AG09319 (cell line): ENCODE measurements at regions not wholly inside any gene's neighbourhood (a gene's known extent, or its start where the extent isn't known, plus 50 kb on each side); places are given as distances from the start of the nearest gene placed in this dataset.

Experiments
- DNase-seq: peaks from one replicate; pipeline ENCODE4 v3.0.0-alpha.2; 2010; ENCODE audit warnings: low read depth; ENCODE audit errors: extremely low read depth
- CTCF ChIP-seq: IDR thresholded peaks from 2 replicates; pipeline ENCODE4 v1.5.1; 2011; ENCODE audit warnings: low read depth, mild to moderate bottlenecking, inconsistent platforms, low read length, moderate library complexity

GRCh38 chrX:69238887-69239231 is 73.6 kb upstream of the PJA1 start:
- no peak for TF ChIP-seq CTCF

GRCh38 chrX:69238114-69238886 is 73.0 kb upstream of the PJA1 start:
- DNase-seq, result no peak
- TF ChIP-seq CTCF, result no peak

More at GRCh38 chrX:69238887-69239231, 73.6 kb upstream of the PJA1 start:
- no peak for DNase-seq

- no peak for DNase-seq
- no peak for TF ChIP-seq CTCF
These were observed 72.0 kb upstream of the PJA1 start for GRCh38 chrX:69237236-69237635.

GRCh38 chrX:69236641-69237040 is 71.4 kb upstream of the PJA1 start:
- TF ChIP-seq CTCF, result no peak
- no peak for DNase-seq

GRCh38 chrX:69234624-69235023 is 69.4 kb upstream of the PJA1 start:
- TF ChIP-seq CTCF, result no peak
- DNase-seq, result no peak

GRCh38 chrX:69232945-69233344 is 67.7 kb upstream of the PJA1 start:
- TF ChIP-seq CTCF, result no peak

GRCh38 chrX:69231903-69232302 is 66.7 kb upstream of the PJA1 start:
- no peak for DNase-seq
- TF ChIP-seq CTCF, result no peak

More at GRCh38 chrX:69232945-69233344, 67.7 kb upstream of the PJA1 start:
- no peak for DNase-seq
